ENCODE measurements at regions not wholly inside any gene's neighbourhood (a gene's known extent, or its start where the extent isn't known, plus 50 kb on each side); places are given as distances from the start of the nearest gene placed in this dataset.

GRCh38 chr1:221949996-221950395 is 208.1 kb upstream of the DUSP10 start:
- no peak for DNase-seq
- H3K27ac ChIP-seq (replicated peaks), result no peak overlapping the region
- H3K4me1 ChIP-seq, result no peaks in the 10 kb centered on the region
- H3K27me3 ChIP-seq (ENCODE audit: low read depth), result no peaks in the 10 kb centered on the region
- TF ChIP-seq CTCF (IDR thresholded peaks at IDR 0.05; ENCODE audit: borderline replicate concordance), result no peak
- no peaks in the 10 kb centered on the region for H3K36me3 ChIP-seq
- intact Hi-C loops (cut with micrococcal nuclease), result no loop called here
- no peak overlapping the region for H3K4me3 ChIP-seq
- H3K9me3 ChIP-seq (replicated peaks), result peaks cover 9% of the 10 kb centered on the region

- DNase-seq, result no peak
- H3K27me3 ChIP-seq (ENCODE audit: low read depth), result no peaks in the 10 kb centered on the region
- no peak for TF ChIP-seq CTCF (IDR thresholded peaks at IDR 0.05; ENCODE audit: borderline replicate concordance)
- H3K9me3 ChIP-seq (replicated peaks), result peaks cover 25% of the 10 kb centered on the region
- no peak overlapping the region for H3K4me3 ChIP-seq
- H3K4me1 ChIP-seq, result no peaks in the 10 kb centered on the region
- intact Hi-C loops (cut with micrococcal nuclease), result no loop called here
- no peak overlapping the region for H3K27ac ChIP-seq (replicated peaks)
- H3K36me3 ChIP-seq, result no peaks in the 10 kb centered on the region
Observed at GRCh38 chr1:221948459-221948858, 206.6 kb upstream of the DUSP10 start.

GRCh38 chr1:221947731-221948130 is 205.8 kb upstream of the DUSP10 start:
- Histone ChIP-seq H3K36me3 (no peaks in the 10 kb centered on the region), H3K9me3 (replicated peaks) (peaks cover 25% of the 10 kb centered on the region), H3K27ac (replicated peaks) (no peak overlapping the region), H3K4me3 (no peak overlapping the region), H3K27me3 (ENCODE audit: low read depth) (no peaks in the 10 kb centered on the region), H3K4me1 (no peaks in the 10 kb centered on the region)
- TF ChIP-seq CTCF (IDR thresholded peaks at IDR 0.05; ENCODE audit: borderline replicate concordance), result no peak
- intact Hi-C loops (cut with micrococcal nuclease), result no loop called here
- DNase-seq, result no peak

GRCh38 chr1:221946768-221947167 is 204.9 kb upstream of the DUSP10 start:
- H3K4me1 ChIP-seq, result no peaks in the 10 kb centered on the region
- TF ChIP-seq CTCF (IDR thresholded peaks at IDR 0.05; ENCODE audit: borderline replicate concordance), result no peak
- intact Hi-C loops (cut with micrococcal nuclease), result no loop called here
- DNase-seq, result no peak
- no peak overlapping the region for H3K27ac ChIP-seq (replicated peaks)
- peaks cover 25% of the 10 kb centered on the region for H3K9me3 ChIP-seq (replicated peaks)
- H3K36me3 ChIP-seq, result no peaks in the 10 kb centered on the region
- no peak overlapping the region for H3K4me3 ChIP-seq
- H3K27me3 ChIP-seq (ENCODE audit: low read depth), result no peaks in the 10 kb centered on the region

- Histone ChIP-seq H3K4me1 (no peaks in the 10 kb centered on the region), H3K27me3 (ENCODE audit: low read depth) (no peaks in the 10 kb centered on the region), H3K4me3 (no peak overlapping the region), H3K9me3 (replicated peaks) (peaks cover 25% of the 10 kb centered on the region), H3K36me3 (no peaks in the 10 kb centered on the region), H3K27ac (replicated peaks) (no peak overlapping the region)
- no peak for DNase-seq
- no peak for TF ChIP-seq CTCF (IDR thresholded peaks at IDR 0.05; ENCODE audit: borderline replicate concordance)
- intact Hi-C loops (cut with micrococcal nuclease), result no loop called here
Observed at GRCh38 chr1:221945669-221946068, 203.8 kb upstream of the DUSP10 start.
